IMR-90 (cell line): ENCODE measurements at regions not wholly inside any gene's neighbourhood (a gene's known extent, or its start where the extent isn't known, plus 50 kb on each side); places are given as distances from the start of the nearest gene placed in this dataset.

Experiments
- ATAC-seq: fragments of 200-7000 bp; cut with Tn5 transposase; 2 replicates; pipeline ENCODE4 v1.9.1; 2020; ENCODE audit warnings: low read depth, mild to moderate bottlenecking, moderate library complexity
- BruUV-seq: library from RNA; stranded (reverse); fragments of 400-500 nt; replicated peaks from 2 replicates; lab custom pipeline; 2021; lab: Mats Ljungman, UMichigan
- CTCF ChIA-PET: fragments of 300-600 bp; formaldehyde crosslinking; extraction: SDS; loops from one replicate; lab custom pipeline; 2021; ENCODE audit warnings: antibody characterized with exemption; lab: Yijun Ruan, JAX
- POLR2A ChIA-PET: fragments of 300-600 bp; sonication (Branson Sonifier 250); formaldehyde crosslinking; loops from one replicate; lab custom pipeline; 2022; ENCODE audit warnings: antibody characterized with exemption; ENCODE audit not compliant: unreplicated experiment; lab: Charles Lee
- DNase-seq: peaks from one replicate; pipeline ENCODE4 v3.0.0; 2013
- H2AFZ ChIP-seq: replicated peaks from 2 replicates; pipeline ENCODE3; 2013; ENCODE audit warnings: low read length, mild to moderate bottlenecking; ENCODE audit not compliant: poor library complexity
- H2AK5ac ChIP-seq: 2 replicates; pipeline ENCODE4 v1.6.1; 2013; ENCODE audit warnings: low read depth, low read length, inconsistent platforms
- H2AK9ac ChIP-seq: replicated peaks from 2 replicates; pipeline ENCODE3; 2013; ENCODE audit warnings: mild to moderate bottlenecking, low read depth, low read length, moderate library complexity; ENCODE audit not compliant: poor library complexity
- H2BK120ac ChIP-seq: 2 replicates; pipeline ENCODE4 v1.6.1; 2013; ENCODE audit warnings: low read depth, low read length, inconsistent platforms
- H2BK15ac ChIP-seq: 3 replicates; pipeline ENCODE4 v1.6.1; 2013; ENCODE audit warnings: low read depth, low read length, inconsistent platforms
- H2BK20ac ChIP-seq: 2 replicates; pipeline ENCODE4 v1.6.1; 2013; ENCODE audit warnings: low read depth, mild to moderate bottlenecking, inconsistent platforms, low read length, moderate library complexity
- H2BK5ac ChIP-seq: 2 replicates; pipeline ENCODE4 v1.6.1; 2013; ENCODE audit warnings: mild to moderate bottlenecking, low read depth, low read length, inconsistent platforms; ENCODE audit not compliant: poor library complexity, severe bottlenecking
- H3K14ac ChIP-seq: replicated peaks from 2 replicates; pipeline ENCODE4 v1.6.1; 2013; ENCODE audit warnings: low read depth, low read length, inconsistent platforms
- H3K18ac ChIP-seq: 2 replicates; pipeline ENCODE4 v1.6.1; 2013; ENCODE audit warnings: low read depth, low read length, control low read depth
- H3K23ac ChIP-seq: 2 replicates; pipeline ENCODE4 v1.6.1; 2013; ENCODE audit warnings: low read depth, low read length, inconsistent platforms
- H3K27ac ChIP-seq: 2 replicates; pipeline ENCODE4 v1.5.1; 2013; ENCODE audit warnings: mild to moderate bottlenecking, control low read depth, low read length; ENCODE audit not compliant: insufficient read depth
- H3K27me3 ChIP-seq: 2 replicates; pipeline ENCODE4 v1.6.1; 2013; ENCODE audit warnings: low read length; ENCODE audit not compliant: control insufficient read depth, insufficient read depth
- H3K36me3 ChIP-seq: 2 replicates; pipeline ENCODE4 v1.6.1; 2013; ENCODE audit warnings: low read length, mixed read lengths; ENCODE audit not compliant: control insufficient read depth, insufficient read depth
- H3K4ac ChIP-seq: 2 replicates; pipeline ENCODE4 v1.6.1; 2013; ENCODE audit warnings: low read depth, low read length, inconsistent platforms
- H3K4me1 ChIP-seq: 2 replicates; pipeline ENCODE4 v1.6.1; 2013; ENCODE audit warnings: low read length, mixed read lengths; ENCODE audit not compliant: control insufficient read depth, insufficient read depth
- H3K4me2 ChIP-seq: 2 replicates; pipeline ENCODE4 v1.6.1; 2013; ENCODE audit warnings: low read depth, mild to moderate bottlenecking, control low read depth, low read length, moderate library complexity
- H3K4me3 ChIP-seq: 2 replicates; pipeline ENCODE4 v1.5.1; 2013; ENCODE audit warnings: low read depth, mild to moderate bottlenecking, control low read depth, low read length, moderate library complexity; ENCODE audit not compliant: insufficient read depth
- H3K56ac ChIP-seq: 2 replicates; pipeline ENCODE4 v1.6.1; 2013; ENCODE audit warnings: low read length, inconsistent platforms; ENCODE audit not compliant: insufficient read depth; ENCODE audit errors: extremely low read depth
- H3K79me1 ChIP-seq, 2 experiments: 2 replicates each; pipeline ENCODE4 v1.6.1; 2013; ENCODE audit warnings: low read length in 2 of 2, inconsistent platforms in 1 of 2, low read depth in 1 of 2
- H3K9ac ChIP-seq: 2 replicates; pipeline ENCODE4 v1.6.1; 2013; ENCODE audit warnings: low read depth, low read length, control low read depth
- H3K9me1 ChIP-seq: 2 replicates; pipeline ENCODE4 v1.6.1; 2013; ENCODE audit warnings: low read length, inconsistent platforms; ENCODE audit not compliant: insufficient read depth
- H3K9me3 ChIP-seq: 2 replicates; pipeline ENCODE4 v1.6.1; 2013; ENCODE audit warnings: low read length; ENCODE audit not compliant: control insufficient read depth, insufficient read depth
- H4K20me1 ChIP-seq: 2 replicates; pipeline ENCODE4 v1.6.1; 2013; ENCODE audit warnings: low read length, inconsistent platforms; ENCODE audit not compliant: insufficient read depth
- H4K5ac ChIP-seq: 2 replicates; pipeline ENCODE4 v1.6.1; 2013; ENCODE audit warnings: mild to moderate bottlenecking, low read depth, low read length, control low read depth
- H4K8ac ChIP-seq, 2 experiments: 2 replicates each; pipeline ENCODE4 v1.6.1; 2013; ENCODE audit warnings: low read depth in 2 of 2, low read length in 2 of 2, control low read depth in 1 of 2, inconsistent platforms in 1 of 2
- H4K91ac ChIP-seq: 2 replicates; pipeline ENCODE4 v1.6.1; 2013; ENCODE audit warnings: low read depth, low read length, inconsistent platforms; ENCODE audit not compliant: insufficient read depth
- MAFK ChIP-seq: IDR thresholded peaks from 2 replicates; pipeline ENCODE4 v1.6.1; 2012; ENCODE audit warnings: low read depth, low read length, improper control_type of control experiment
- MXI1 ChIP-seq: IDR thresholded peaks from 2 replicates; pipeline ENCODE4 v1.6.1; 2012; ENCODE audit warnings: low read depth, mild to moderate bottlenecking, low read length, moderate library complexity, borderline replicate concordance
- NFE2L2 ChIP-seq: fragments of 150-350 bp; IDR thresholded peaks from 2 replicates; pipeline ENCODE4 v1.6.1; 2016; ENCODE audit warnings: low read depth, mild to moderate bottlenecking, low read length
- dilution Hi-C: fragments of 300-500 bp; cut with HindIII; formaldehyde crosslinking; loops from one replicate; pipeline ENCODE4 v1.14.3; 2018; ENCODE audit warnings: low sequenced_read_pairs; ENCODE audit not compliant: unreplicated experiment
- in situ Hi-C: fragments of 300-500 bp; cut with MboI; formaldehyde crosslinking; loops from 3 replicates; pipeline ENCODE4 v1.14.3; 2019; ENCODE audit warnings: low sequenced_read_pairs, inconsistent platforms, mixed read lengths
- intact Hi-C: fragments of 100-400 bp; cut with micrococcal nuclease; formaldehyde crosslinking; loops from 2 replicates; pipeline ENCODE4 v1.10.0; 2022

DNA sequence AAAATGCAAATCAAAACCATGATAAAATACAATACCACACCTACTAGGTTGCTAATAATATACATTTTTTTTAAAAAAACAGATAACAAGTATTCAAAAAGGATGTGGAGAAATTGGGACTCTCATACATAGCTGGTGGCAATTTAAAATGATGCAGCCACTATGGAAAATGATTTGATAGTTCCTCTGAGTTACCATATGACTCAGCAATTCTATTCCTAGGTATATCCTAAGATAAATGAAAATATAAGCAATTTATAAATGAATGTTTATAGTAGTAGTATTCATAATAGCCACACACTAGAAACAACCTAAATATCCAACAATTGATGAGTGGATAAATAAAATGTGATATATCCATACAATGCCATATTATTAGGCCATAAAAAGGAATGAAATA, 210.2 kb downstream of the MREG start:
- Histone ChIP-seq H3K56ac (no peak overlapping the region), H3K14ac (no peak overlapping the region), H2BK5ac (no peak overlapping the region), H3K4me1 (peaks cover 2% of the 10 kb centered on the region; the same call in 1 of the 2 replicates), H3K9me1 (no peaks in the 10 kb centered on the region), H2AK9ac (no peak overlapping the region), H3K27ac (no peak overlapping the region), H3K9ac (no peak overlapping the region), H3K4me2 (no peak overlapping the region), H3K4me3 (no peak overlapping the region), H4K8ac (no peak overlapping the region), H3K9me3 (no peaks in the 10 kb centered on the region), H2BK120ac (no peak overlapping the region), H2BK15ac (no peak overlapping the region), H3K27me3 (no peaks in the 10 kb centered on the region), H3K18ac (no peak overlapping the region), H3K79me1 (no peaks in the 10 kb centered on the region), H2BK20ac (no peak overlapping the region), H4K20me1 (no peaks in the 10 kb centered on the region), H2AFZ (no peak overlapping the region), H4K5ac (no peak overlapping the region), H2AK5ac (no peak overlapping the region), H3K23ac (no peak overlapping the region), H3K4ac (no peak overlapping the region), H4K91ac (no peak overlapping the region), H3K36me3 (no peaks in the 10 kb centered on the region)
- no peak for ATAC-seq
- intact Hi-C loops = no loop called here
- no peak for DNase-seq
- in situ Hi-C loops = no loop called here
- BruUV-seq = no TSS peak
- CTCF ChIA-PET = interaction anchor here (1.3 kb wide), 1 partner anchor 25 kb away, joined by 3 read pairs; no protein-coding TSS in a partner anchor
- dilution Hi-C loops = no loop called here
- TF ChIP-seq MXI1 (no peak), MAFK (peak; percentile 61), NFE2L2 (peak; percentile 87)
- POLR2A ChIA-PET = no interaction called here
